A549 (cell line): ENCODE measurements at regions not wholly inside any gene's neighbourhood (a gene's known extent, or its start where the extent isn't known, plus 50 kb on each side); places are given as distances from the start of the nearest gene placed in this dataset.

Experiments used
- ATAC-seq, 2 experiments: fragments of 200-7000 bp in 1 of 2; fragments of >200 bp in 1 of 2; cut with Nextera tagmentation in 1 of 2; cut with Tn5 transposase in 1 of 2; 3 replicates each; pipeline versions ENCODE4 v1.8.0 to v1.9.1; 2018 to 2020; ENCODE audit warnings: mild to moderate bottlenecking in 1 of 2, moderate library complexity in 1 of 2
- CTCF ChIA-PET: fragments of 300-600 bp; sonication (Branson Sonifier 250); formaldehyde crosslinking; extraction: SDS; loops from one replicate; lab custom pipeline; 2021; ENCODE audit warnings: antibody characterized with exemption, inconsistent platforms; lab: Yijun Ruan, JAX
- POLR2A ChIA-PET: fragments of 350-600 bp; formaldehyde crosslinking; extraction: SDS; loops from one replicate; lab custom pipeline; 2021; ENCODE audit warnings: antibody characterized with exemption, inconsistent platforms; lab: Yijun Ruan, JAX
- DNase-seq, 2 experiments: peaks; one replicate each; pipeline versions ENCODE4 v3.0.0 to v3.0.0-alpha.2; 2011 to 2016; ENCODE audit warnings: low read depth in 1 of 2, low spot score in 1 of 2
- FAIRE-seq: peaks from 2 replicates; lab custom pipeline; 2011; peaks lifted over from hg19 to GRCh38; lab: Jason Lieb, UNC
- H3K27ac ChIP-seq, 2 experiments: fragments of >200 bp; sonication (Bioruptor Twin); formaldehyde crosslinking; 3 replicates each; pipeline ENCODE4 v1.5.1; 2016 to 2017
- H3K4me1 ChIP-seq: fragments of >200 bp; sonication (Bioruptor Twin); formaldehyde crosslinking; 3 replicates; pipeline ENCODE4 v1.6.1; 2016
- H3K4me2 ChIP-seq: fragments of >200 bp; sonication (Bioruptor Twin); formaldehyde crosslinking; 3 replicates; pipeline ENCODE4 v1.6.1; 2016
- H3K4me3 ChIP-seq: fragments of >200 bp; sonication (Bioruptor Twin); formaldehyde crosslinking; 3 replicates; pipeline ENCODE4 v1.5.1; 2016
- H3K9me3 ChIP-seq: fragments of >200 bp; sonication (Bioruptor Twin); formaldehyde crosslinking; 3 replicates; pipeline ENCODE4 v1.6.1; 2016
- CBX2 ChIP-seq: fragments of 200-600 bp; sonication (generic); IDR thresholded peaks from 2 replicates; pipeline ENCODE4 v1.6.1; 2016; ENCODE audit warnings: low read depth, mild to moderate bottlenecking, borderline replicate concordance
- CEBPB ChIP-seq, 2 experiments: fragments of >200 bp in 1 of 2; sonication (Bioruptor Twin) in 1 of 2; formaldehyde crosslinking in 1 of 2; IDR thresholded peaks; 2 replicates each; pipeline ENCODE4 v1.6.1; 2012 to 2016
- ESRRA ChIP-seq: fragments of 150-350 bp; IDR thresholded peaks from 2 replicates; pipeline ENCODE4 v1.6.1; 2014; ENCODE audit warnings: mild to moderate bottlenecking, low read length, borderline replicate concordance
- FOXS1 ChIP-seq: fragments of 250-450 bp; sonication (Bioruptor Pico); IDR thresholded peaks from 2 replicates; pipeline ENCODE4 v1.5.0; 2020; ENCODE audit warnings: mild to moderate bottlenecking, moderate library complexity
- GATA3 ChIP-seq: IDR thresholded peaks from 2 replicates; pipeline ENCODE4 v1.6.1; 2012; ENCODE audit warnings: borderline replicate concordance
- HDAC2 ChIP-seq: fragments of 200-600 bp; sonication (generic); IDR thresholded peaks from 2 replicates; pipeline ENCODE4 v1.6.1; 2016
- HOXB5 ChIP-seq: fragments of 250-450 bp; sonication (Bioruptor Pico); IDR thresholded peaks from 2 replicates; pipeline ENCODE4 v1.5.0; 2020; ENCODE audit warnings: mild to moderate bottlenecking, moderate library complexity
- KDM1A ChIP-seq: fragments of 200-600 bp; sonication (generic); IDR thresholded peaks from 2 replicates; pipeline ENCODE4 v1.6.1; 2016; ENCODE audit warnings: low read depth, mild to moderate bottlenecking
- KDM5A ChIP-seq: fragments of 200-600 bp; sonication (generic); IDR thresholded peaks from 2 replicates; pipeline ENCODE4 v1.6.1; 2016; ENCODE audit warnings: antibody characterized with exemption, mild to moderate bottlenecking
- MAFK ChIP-seq: fragments of 450-650 bp; IDR thresholded peaks from 2 replicates; pipeline ENCODE4 v1.6.1; 2014; ENCODE audit not compliant: partially characterized antibody
- MYC ChIP-seq: IDR thresholded peaks from 2 replicates; pipeline ENCODE4 v1.6.1; 2012; ENCODE audit warnings: mild to moderate bottlenecking, inconsistent platforms, low read length, improper control_type of control experiment, borderline replicate concordance
- NFE2L2 ChIP-seq: fragments of 150-350 bp; conservative IDR thresholded peaks from 2 replicates; pipeline ENCODE4 v1.6.1; 2014; ENCODE audit warnings: low read length
- NPAS2 ChIP-seq: fragments of 250-450 bp; sonication (Bioruptor Pico); IDR thresholded peaks from 2 replicates; pipeline ENCODE4 v1.8.0; 2022; ENCODE audit warnings: mild to moderate bottlenecking, moderate library complexity, borderline replicate concordance
- PHF8 ChIP-seq: fragments of 200-600 bp; sonication (generic); IDR thresholded peaks from 2 replicates; pipeline ENCODE4 v1.6.1; 2016; ENCODE audit warnings: low read depth, mild to moderate bottlenecking, antibody characterized with exemption, moderate library complexity, borderline replicate concordance
- POLR2A ChIP-seq: IDR thresholded peaks from 2 replicates; pipeline ENCODE4 v1.6.1; 2012; ENCODE audit warnings: mild to moderate bottlenecking, low read length
- POLR2AphosphoS2 ChIP-seq: conservative IDR thresholded peaks from 2 replicates; pipeline ENCODE4 v1.6.1; 2012; ENCODE audit warnings: low read length, improper control_type of control experiment, inconsistent platforms
- RARB ChIP-seq: fragments of 250-450 bp; sonication (Bioruptor Pico); IDR thresholded peaks from 2 replicates; pipeline ENCODE4 v1.8.0; 2021; ENCODE audit warnings: mild to moderate bottlenecking, moderate library complexity
- RFX5 ChIP-seq: fragments of 450-650 bp; IDR thresholded peaks from 2 replicates; pipeline ENCODE4 v1.7.1; 2014; ENCODE audit warnings: antibody characterized with exemption, mild to moderate bottlenecking, moderate library complexity
- TFCP2L1 ChIP-seq: fragments of 250-450 bp; sonication (Bioruptor Pico); IDR thresholded peaks from 2 replicates; pipeline ENCODE4 v1.5.0; 2021; ENCODE audit warnings: mild to moderate bottlenecking
- TP53 ChIP-seq: fragments of 250-450 bp; sonication (Bioruptor Pico); IDR thresholded peaks from 2 replicates; pipeline ENCODE4 v1.5.0; 2021; ENCODE audit warnings: mild to moderate bottlenecking, moderate library complexity
- ZNF302 ChIP-seq: fragments of 250-450 bp; sonication (Bioruptor Pico); IDR thresholded peaks from 2 replicates; pipeline ENCODE4 v1.9.0; 2021; ENCODE audit warnings: inconsistent platforms, mild to moderate bottlenecking, moderate library complexity
- WGBS: methylation state at CpG from one replicate; pipeline ENCODE4 v1.1.6; 2017; ENCODE audit errors: missing lambda C conversion rate; 5-methylcytosine and 5-hydroxymethylcytosine counted together
- TF ChIP-seq, protein P1 (sequence below): fragments of 150-350 bp; IDR thresholded peaks from 2 replicates; pipeline ENCODE4 v1.6.1; 2014; ENCODE audit warnings: low read depth, mild to moderate bottlenecking, low read length
- TF ChIP-seq, protein P2 (sequence below): fragments of 250-450 bp; sonication (Bioruptor Pico); IDR thresholded peaks from 2 replicates; pipeline ENCODE4 v1.5.0; 2021; ENCODE audit warnings: mild to moderate bottlenecking, moderate library complexity, borderline replicate concordance
- TF ChIP-seq, protein P3 (sequence below): fragments of 450-650 bp; IDR thresholded peaks from 2 replicates; pipeline ENCODE4 v1.6.1; 2014; ENCODE audit warnings: antibody characterized with exemption

DNA sequence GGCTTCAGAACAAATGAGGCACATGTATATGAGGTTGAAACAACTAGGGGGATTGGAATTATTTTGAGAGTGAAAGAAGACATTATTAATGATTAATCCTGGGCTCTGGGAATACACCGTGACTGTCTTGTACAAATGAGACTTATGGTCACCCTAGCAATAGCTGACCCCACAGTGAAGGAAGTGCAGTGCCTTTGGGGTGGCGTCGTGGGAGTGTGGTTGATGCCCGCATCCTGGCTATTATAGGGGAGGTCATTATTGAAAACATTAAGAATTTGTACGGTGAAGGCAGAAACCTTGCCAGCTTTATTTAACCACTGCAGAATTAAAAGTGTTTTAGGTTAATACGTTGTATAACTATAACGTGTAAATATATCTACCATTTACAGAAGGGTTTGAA is 296.7 kb downstream of the CYRIA start (continued):
- TF ChIP-seq, protein P1, sequence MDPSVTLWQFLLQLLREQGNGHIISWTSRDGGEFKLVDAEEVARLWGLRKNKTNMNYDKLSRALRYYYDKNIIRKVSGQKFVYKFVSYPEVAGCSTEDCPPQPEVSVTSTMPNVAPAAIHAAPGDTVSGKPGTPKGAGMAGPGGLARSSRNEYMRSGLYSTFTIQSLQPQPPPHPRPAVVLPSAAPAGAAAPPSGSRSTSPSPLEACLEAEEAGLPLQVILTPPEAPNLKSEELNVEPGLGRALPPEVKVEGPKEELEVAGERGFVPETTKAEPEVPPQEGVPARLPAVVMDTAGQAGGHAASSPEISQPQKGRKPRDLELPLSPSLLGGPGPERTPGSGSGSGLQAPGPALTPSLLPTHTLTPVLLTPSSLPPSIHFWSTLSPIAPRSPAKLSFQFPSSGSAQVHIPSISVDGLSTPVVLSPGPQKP: no peak
- TF ChIP-seq HDAC2: no peak
- no peak for TF ChIP-seq ESRRA
- no peak for TF ChIP-seq POLR2A
- TF ChIP-seq NFE2L2: no peak

DNA sequence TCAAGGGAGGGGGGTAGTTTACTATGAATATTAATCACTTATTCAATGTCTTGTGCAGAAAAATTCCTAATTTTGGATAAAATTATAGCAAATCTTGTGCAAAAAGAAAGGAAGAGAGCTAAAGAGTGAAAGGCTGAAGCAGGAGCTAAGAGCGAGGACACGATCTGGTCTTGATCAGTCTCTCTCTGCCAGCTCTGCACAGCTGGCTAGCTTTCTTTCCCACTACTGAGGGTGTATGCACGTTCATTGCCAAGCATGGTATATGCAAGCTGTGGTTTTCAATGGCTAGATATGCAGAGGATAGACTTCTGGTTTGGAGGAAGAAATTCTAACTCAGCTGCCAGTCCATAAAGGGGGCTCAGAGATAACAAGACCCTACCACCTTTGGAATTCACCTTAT is 297.3 kb downstream of the CYRIA start:
- CTCF ChIA-PET: interaction anchor here (1.0 kb wide), 1 partner anchor 429 kb away, joined by 3 read pairs; no protein-coding TSS in a partner anchor
- TF ChIP-seq, protein P2, sequence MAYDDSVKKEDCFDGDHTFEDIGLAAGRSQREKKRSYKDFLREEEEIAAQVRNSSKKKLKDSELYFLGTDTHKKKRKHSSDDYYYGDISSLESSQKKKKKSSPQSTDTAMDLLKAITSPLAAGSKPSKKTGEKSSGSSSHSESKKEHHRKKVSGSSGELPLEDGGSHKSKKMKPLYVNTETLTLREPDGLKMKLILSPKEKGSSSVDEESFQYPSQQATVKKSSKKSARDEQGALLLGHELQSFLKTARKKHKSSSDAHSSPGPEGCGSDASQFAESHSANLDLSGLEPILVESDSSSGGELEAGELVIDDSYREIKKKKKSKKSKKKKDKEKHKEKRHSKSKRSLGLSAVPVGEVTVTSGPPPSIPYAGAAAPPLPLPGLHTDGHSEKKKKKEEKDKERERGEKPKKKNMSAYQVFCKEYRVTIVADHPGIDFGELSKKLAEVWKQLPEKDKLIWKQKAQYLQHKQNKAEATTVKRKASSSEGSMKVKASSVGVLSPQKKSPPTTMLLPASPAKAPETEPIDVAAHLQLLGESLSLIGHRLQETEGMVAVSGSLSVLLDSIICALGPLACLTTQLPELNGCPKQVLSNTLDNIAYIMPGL (CRISPR knock-in tag): no peak
- TF ChIP-seq RARB: no peak
- TF ChIP-seq TP53 (CRISPR knock-in tag): no peak
- no peak for TF ChIP-seq KDM1A

DNA sequence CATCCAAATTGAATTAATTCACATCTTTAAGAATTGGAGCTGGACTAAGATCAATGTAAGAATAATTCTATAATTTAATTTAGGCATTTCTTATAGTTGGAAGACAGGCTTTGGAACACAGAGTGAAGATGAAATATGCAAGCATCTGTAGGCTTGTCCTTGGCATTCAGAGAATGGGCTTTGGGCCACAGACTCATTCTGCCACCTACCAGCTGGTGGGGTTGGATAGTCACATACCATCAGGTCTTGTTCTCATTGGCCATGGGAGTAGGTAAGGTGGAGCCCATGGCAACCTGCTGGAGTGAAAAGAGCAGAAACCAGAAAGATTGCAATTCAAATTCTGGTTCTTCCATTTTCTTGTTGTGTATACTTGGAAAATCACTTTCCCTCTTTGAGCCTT is 300.3 kb downstream of the CYRIA start:
- no peak overlapping the region for H3K4me2 ChIP-seq
- no peak overlapping the region for H3K4me3 ChIP-seq
- H3K27ac ChIP-seq: no peak overlapping the region
- ATAC-seq (no peak), DNase-seq (no peak), FAIRE-seq (no peak)
- no peaks in the 10 kb centered on the region for H3K4me1 ChIP-seq
- ChIA-PET POLR2A (no interaction called here), CTCF (no interaction called here)
- no peaks in the 10 kb centered on the region for H3K9me3 ChIP-seq
- TF ChIP-seq TP53 (CRISPR knock-in tag): no peak
- no peak for TF ChIP-seq PHF8
- no peak for TF ChIP-seq CBX2
- no peak for TF ChIP-seq GATA3
- TF ChIP-seq NPAS2: no peak
- no peak for TF ChIP-seq TFCP2L1 (CRISPR knock-in tag)
- no peak for TF ChIP-seq MAFK
- TF ChIP-seq, protein P3, sequence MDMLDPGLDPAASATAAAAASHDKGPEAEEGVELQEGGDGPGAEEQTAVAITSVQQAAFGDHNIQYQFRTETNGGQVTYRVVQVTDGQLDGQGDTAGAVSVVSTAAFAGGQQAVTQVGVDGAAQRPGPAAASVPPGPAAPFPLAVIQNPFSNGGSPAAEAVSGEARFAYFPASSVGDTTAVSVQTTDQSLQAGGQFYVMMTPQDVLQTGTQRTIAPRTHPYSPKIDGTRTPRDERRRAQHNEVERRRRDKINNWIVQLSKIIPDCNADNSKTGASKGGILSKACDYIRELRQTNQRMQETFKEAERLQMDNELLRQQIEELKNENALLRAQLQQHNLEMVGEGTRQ: no peak
- TF ChIP-seq FOXS1: no peak
- no peak for TF ChIP-seq ZNF302 (CRISPR knock-in tag)
- TF ChIP-seq KDM5A: no peak
- no peak for TF ChIP-seq HOXB5 (CRISPR knock-in tag)
- TF ChIP-seq POLR2AphosphoS2: no peak

More for the DNA sequence above, 297.3 kb downstream of the CYRIA start:
- no peak for FAIRE-seq
- POLR2A ChIA-PET: no interaction called here
- Histone ChIP-seq H3K9me3 (peaks cover 2% of the 10 kb centered on the region; the same call in 2 of the 3 replicates), H3K27ac (no peak overlapping the region), H3K4me2 (no peak overlapping the region), H3K4me1 (no peaks in the 10 kb centered on the region), H3K4me3 (no peak overlapping the region)
- no peak for DNase-seq
- no peak for ATAC-seq
- WGBS: 9% methylated on average over 3 of the region's 3 CpGs

DNA sequence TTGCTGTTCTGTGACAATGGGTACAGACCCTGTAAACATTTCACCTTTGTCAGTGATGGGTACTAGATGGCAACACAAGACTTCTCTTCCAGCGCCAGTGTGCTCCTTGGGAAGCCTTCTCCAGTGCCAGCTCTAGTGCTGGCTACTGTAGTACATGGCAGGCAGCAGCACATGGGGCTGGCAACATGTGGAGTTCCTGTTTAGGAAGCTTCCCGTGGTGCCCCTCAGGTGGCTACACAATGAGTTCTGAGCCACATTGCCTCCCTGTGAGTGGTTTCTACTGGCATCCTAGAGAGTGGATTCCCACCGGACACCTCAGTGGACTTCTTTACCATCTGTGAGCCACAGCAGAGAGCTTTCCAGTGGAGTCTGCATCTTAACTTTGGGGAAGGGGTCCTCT is 302.1 kb downstream of the CYRIA start:
- FAIRE-seq (no peak), DNase-seq (no peak), ATAC-seq (no peak)
- WGBS: 2% methylated on average over 3 of the region's 3 CpGs
- Histone ChIP-seq H3K27ac (no peak overlapping the region), H3K4me1 (no peaks in the 10 kb centered on the region), H3K4me2 (no peak overlapping the region), H3K9me3 (no peaks in the 10 kb centered on the region), H3K4me3 (no peak overlapping the region)
- ChIA-PET CTCF (no interaction called here), POLR2A (no interaction called here)
- TF ChIP-seq PHF8 (no peak), MAFK (no peak), MYC (no peak), RFX5 (no peak), NPAS2 (no peak), CEBPB (IDR thresholded peaks at IDR 0.05) (no peak)
